ENCODE measurements at regions not wholly inside any gene's neighbourhood (a gene's known extent, or its start where the extent isn't known, plus 50 kb on each side); places are given as distances from the start of the nearest gene placed in this dataset.

- DNase-seq (ENCODE audit: low spot score): no peak
Observed at GRCh38 chrX:109312757-109313156, 169.1 kb downstream of the GUCY2F start.

GRCh38 chrX:109310031-109310430 is 171.9 kb downstream of the GUCY2F start:
- DNase-seq (ENCODE audit: low spot score): no peak

GRCh38 chrX:109301177-109301576 is 180.7 kb downstream of the GUCY2F start:
- no peak for DNase-seq (ENCODE audit: low spot score)

- no peak for DNase-seq (ENCODE audit: low spot score)
Observed at GRCh38 chrX:109300415-109300814, 181.5 kb downstream of the GUCY2F start.

GRCh38 chrX:109299091-109299490 is 182.8 kb downstream of the GUCY2F start:
- no peak for DNase-seq (ENCODE audit: low spot score)

- DNase-seq (ENCODE audit: low spot score): no peak
Observed at GRCh38 chrX:109294097-109294814, 187.6 kb downstream of the GUCY2F start.

- DNase-seq (ENCODE audit: low spot score): no peak
Observed at GRCh38 chrX:109283870-109284269, 198.0 kb downstream of the GUCY2F start.

- no peak for DNase-seq (ENCODE audit: low spot score)
Observed at GRCh38 chrX:109281483-109282275, 200.2 kb downstream of the GUCY2F start.

GRCh38 chrX:109274806-109275205 is 207.1 kb downstream of the GUCY2F start:
- DNase-seq (ENCODE audit: low spot score): no peak

- no peak for DNase-seq (ENCODE audit: low spot score)
Observed at GRCh38 chrX:109270580-109271484, 211.1 kb downstream of the GUCY2F start.

- no peak for DNase-seq (ENCODE audit: low spot score)
Observed at GRCh38 chrX:109268340-109268739, 213.5 kb downstream of the GUCY2F start.

GRCh38 chrX:109266034-109266433 is 215.9 kb downstream of the GUCY2F start:
- no peak for DNase-seq (ENCODE audit: low spot score)

GRCh38 chrX:109264878-109265277 is 217.0 kb downstream of the GUCY2F start:
- DNase-seq (ENCODE audit: low spot score): no peak

- no peak for DNase-seq (ENCODE audit: low spot score)
Observed at GRCh38 chrX:109261279-109261678, 220.6 kb downstream of the GUCY2F start.

GRCh38 chrX:109252789-109253188 is 229.1 kb downstream of the GUCY2F start:
- no peak for DNase-seq (ENCODE audit: low spot score)

- no peak for DNase-seq (ENCODE audit: low spot score)
Observed at GRCh38 chrX:109218761-109219160, 263.1 kb downstream of the GUCY2F start.

- DNase-seq (ENCODE audit: low spot score): no peak
Observed at GRCh38 chrX:109199726-109200125, 282.2 kb downstream of the GUCY2F start.

- no peak for DNase-seq (ENCODE audit: low spot score)
Observed at GRCh38 chrX:109190542-109190941, 291.3 kb downstream of the GUCY2F start.

- no peak for DNase-seq (ENCODE audit: low spot score)
Observed at GRCh38 chrX:109187473-109188168, 294.3 kb downstream of the GUCY2F start.

- DNase-seq (ENCODE audit: low spot score): no peak
Observed at GRCh38 chrX:109186939-109187338, 294.9 kb downstream of the GUCY2F start.

- DNase-seq (ENCODE audit: low spot score): no peak
Observed at GRCh38 chrX:109184506-109185139, 297.3 kb downstream of the GUCY2F start.
